Trophoblast cell (in vitro differentiated cells and primary cell): ENCODE measurements at regions not wholly inside any gene's neighbourhood (a gene's known extent, or its start where the extent isn't known, plus 50 kb on each side); places are given as distances from the start of the nearest gene placed in this dataset.

ENCODE experiments used
- DNase-seq, 2 donors: peaks; one replicate each; pipeline ENCODE4 v3.0.0-alpha.2; 2016
- H2AFZ ChIP-seq: 2 replicates; pipeline ENCODE4 v1.6.1; 2013; ENCODE audit warnings: low read length, moderate library complexity, mild to moderate bottlenecking; ENCODE audit not compliant: insufficient read depth, poor library complexity
- H2AK5ac ChIP-seq: 2 replicates; pipeline ENCODE4 v1.6.1; 2013; ENCODE audit warnings: mild to moderate bottlenecking, low read length
- H2BK120ac ChIP-seq: 2 replicates; pipeline ENCODE4 v1.6.1; 2013; ENCODE audit warnings: low read length, mild to moderate bottlenecking, moderate library complexity; ENCODE audit not compliant: insufficient read depth, poor library complexity
- H2BK12ac ChIP-seq: 2 replicates; pipeline ENCODE4 v1.6.1; 2013; ENCODE audit warnings: mild to moderate bottlenecking, low read length, moderate library complexity
- H2BK5ac ChIP-seq: 2 replicates; pipeline ENCODE4 v1.6.1; 2013; ENCODE audit warnings: low read length, low read depth, moderate library complexity, mild to moderate bottlenecking; ENCODE audit not compliant: poor library complexity
- H3K14ac ChIP-seq: 2 replicates; pipeline ENCODE4 v1.6.1; 2013; ENCODE audit warnings: mild to moderate bottlenecking, low read length
- H3K18ac ChIP-seq: 2 replicates; pipeline ENCODE4 v1.6.1; 2013; ENCODE audit warnings: mild to moderate bottlenecking, low read length
- H3K23ac ChIP-seq: 2 replicates; pipeline ENCODE4 v1.6.1; 2013; ENCODE audit warnings: low read length
- H3K27ac ChIP-seq: 2 replicates; pipeline ENCODE4 v1.5.1; 2013; ENCODE audit warnings: low read depth, mild to moderate bottlenecking, inconsistent platforms, low read length, moderate library complexity
- H3K27me3 ChIP-seq: 2 replicates; pipeline ENCODE4 v1.6.1; 2013; ENCODE audit warnings: inconsistent platforms, mild to moderate bottlenecking, low read length, moderate library complexity; ENCODE audit not compliant: insufficient read depth
- H3K36me3 ChIP-seq, 2 experiments: 1 replicate in 1 of 2; 2 replicates in 1 of 2; pipeline ENCODE4 v1.6.1; 2013; ENCODE audit warnings: low read length in 2 of 2, mild to moderate bottlenecking in 2 of 2, moderate library complexity in 1 of 2; ENCODE audit not compliant: insufficient read depth in 2 of 2, control insufficient read depth in 1 of 2
- H3K4ac ChIP-seq: 2 replicates; pipeline ENCODE4 v1.6.1; 2013; ENCODE audit warnings: low read depth, mild to moderate bottlenecking, low read length, moderate library complexity
- H3K4me1 ChIP-seq, 2 experiments: 1 replicate in 1 of 2; 2 replicates in 1 of 2; pipeline ENCODE4 v1.6.1; 2013; ENCODE audit warnings: low read length in 2 of 2, mild to moderate bottlenecking in 2 of 2, moderate library complexity in 1 of 2; ENCODE audit not compliant: insufficient read depth in 2 of 2, control insufficient read depth in 1 of 2
- H3K4me2 ChIP-seq: 2 replicates; pipeline ENCODE4 v1.6.1; 2013; ENCODE audit warnings: inconsistent platforms, mild to moderate bottlenecking, low read length, moderate library complexity
- H3K4me3 ChIP-seq: 2 replicates; pipeline ENCODE4 v1.5.1; 2013; ENCODE audit warnings: mild to moderate bottlenecking, low read depth, low read length, inconsistent platforms
- H3K79me1 ChIP-seq: one replicate; pipeline ENCODE4 v1.6.1; 2013; ENCODE audit warnings: low read length
- H3K79me2 ChIP-seq: 2 replicates; pipeline ENCODE4 v1.6.1; 2013; ENCODE audit warnings: low read length, mild to moderate bottlenecking; ENCODE audit not compliant: control insufficient read depth, insufficient read depth, poor library complexity
- H3K9ac ChIP-seq: 2 replicates; pipeline ENCODE4 v1.6.1; 2013; ENCODE audit warnings: mild to moderate bottlenecking, low read length
- H3K9me3 ChIP-seq: 2 replicates; pipeline ENCODE4 v1.6.1; 2013; ENCODE audit warnings: low read depth, mild to moderate bottlenecking, control low read depth, inconsistent platforms, low read length; ENCODE audit not compliant: insufficient read depth
- H4K12ac ChIP-seq: 2 replicates; pipeline ENCODE4 v1.6.1; 2013; ENCODE audit warnings: low read depth, mild to moderate bottlenecking, low read length, moderate library complexity
- H4K8ac ChIP-seq: 2 replicates; pipeline ENCODE4 v1.6.1; 2013; ENCODE audit warnings: low read depth, mild to moderate bottlenecking, low read length, moderate library complexity
- H4K91ac ChIP-seq: one replicate; pipeline ENCODE4 v1.6.1; 2013; ENCODE audit warnings: low read depth, mild to moderate bottlenecking, low read length, moderate library complexity
- WGBS: extraction: QIAGEN DNeasy Blood & Tissue Kit; methylation state at CpG from one replicate; pipeline ENCODE4 v1.1.7; 2013; ENCODE audit warnings: missing lambda C conversion rate; ENCODE audit not compliant: insufficient read length, insufficient coverage; ENCODE audit errors: extremely low coverage; 5-methylcytosine and 5-hydroxymethylcytosine counted together

- Histone ChIP-seq H2BK120ac (no peak overlapping the region), H3K9ac (no peak overlapping the region), H4K91ac (no peak overlapping the region), H3K79me1 (no peaks in the 10 kb centered on the region), H3K4me2 (no peak overlapping the region), H2AK5ac (no peak overlapping the region), H3K4me3 (no peak overlapping the region), H2AFZ (no peak overlapping the region), H3K36me3 (no peaks in the 10 kb centered on the region), H4K8ac (no peak overlapping the region), H3K14ac (no peak overlapping the region), H3K4me1 (no peaks in the 10 kb centered on the region), H3K9me3 (peaks cover 2% of the 10 kb centered on the region), H3K79me2 (no peaks in the 10 kb centered on the region), H3K27ac (no peak overlapping the region), H4K12ac (no peak overlapping the region), H3K23ac (no peak overlapping the region), H3K4ac (no peak overlapping the region), H3K27me3 (no peaks in the 10 kb centered on the region), H2BK5ac (no peak overlapping the region), H3K18ac (no peak overlapping the region), H2BK12ac (no peak overlapping the region)
- WGBS: no CpG with 5 or more reads among the region's 7 CpGs
- DNase-seq: no peak
Observed at GRCh38 chr6:159642995-159643394, 50.0 kb downstream of the SOD2 start.

- Histone ChIP-seq H4K12ac (no peak overlapping the region), H3K79me2 (no peaks in the 10 kb centered on the region), H2BK12ac (no peak overlapping the region), H3K27me3 (no peaks in the 10 kb centered on the region), H3K4me2 (no peak overlapping the region), H3K9ac (no peak overlapping the region), H3K36me3 (no peaks in the 10 kb centered on the region), H3K23ac (no peak overlapping the region), H2BK120ac (no peak overlapping the region), H3K4me3 (no peak overlapping the region), H3K14ac (no peak overlapping the region), H3K9me3 (peaks cover 2% of the 10 kb centered on the region), H3K79me1 (no peaks in the 10 kb centered on the region), H3K4me1 (no peaks in the 10 kb centered on the region), H3K18ac (no peak overlapping the region), H4K91ac (no peak overlapping the region), H2AK5ac (no peak overlapping the region), H3K27ac (no peak overlapping the region), H4K8ac (no peak overlapping the region), H2AFZ (no peak overlapping the region), H2BK5ac (no peak overlapping the region), H3K4ac (no peak overlapping the region)
- WGBS: no CpG with 5 or more reads among the region's 1 CpG
- DNase-seq: no peak
Observed at GRCh38 chr6:159642481-159642880, 50.6 kb downstream of the SOD2 start.

GRCh38 chr6:159640722-159641482 is 52.1 kb downstream of the SOD2 start:
- Histone ChIP-seq H4K91ac (no peak overlapping the region), H2BK120ac (no peak overlapping the region), H3K79me1 (no peaks in the 10 kb centered on the region), H4K12ac (no peak overlapping the region), H3K18ac (no peak overlapping the region), H3K9ac (no peak overlapping the region), H3K27me3 (no peaks in the 10 kb centered on the region), H3K9me3 (peaks cover 2% of the 10 kb centered on the region), H3K4me3 (no peak overlapping the region), H2AK5ac (no peak overlapping the region), H4K8ac (no peak overlapping the region), H3K4me2 (no peak overlapping the region), H2AFZ (no peak overlapping the region), H3K23ac (no peak overlapping the region), H3K27ac (no peak overlapping the region), H3K79me2 (no peaks in the 10 kb centered on the region), H2BK12ac (no peak overlapping the region), H3K14ac (no peak overlapping the region), H3K36me3 (no peaks in the 10 kb centered on the region), H3K4me1 (no peaks in the 10 kb centered on the region), H2BK5ac (no peak overlapping the region), H3K4ac (no peak overlapping the region)
- WGBS: no CpG with 5 or more reads among the region's 6 CpGs
- DNase-seq: no peak

- H3K14ac ChIP-seq: no peak overlapping the region
- no peak overlapping the region for H3K18ac ChIP-seq
- no peak overlapping the region for H3K4me2 ChIP-seq
- no peaks in the 10 kb centered on the region for H3K79me1 ChIP-seq
- H3K36me3 ChIP-seq: no peaks in the 10 kb centered on the region
- DNase-seq: no peak
- H2AFZ ChIP-seq: no peak overlapping the region
- no peaks in the 10 kb centered on the region for H3K27me3 ChIP-seq
- H4K12ac ChIP-seq: no peak overlapping the region
- H4K8ac ChIP-seq: no peak overlapping the region
- no peak overlapping the region for H3K27ac ChIP-seq
- no peak overlapping the region for H3K4me3 ChIP-seq
- WGBS: no CpG with 5 or more reads among the region's 2 CpGs
- no peak overlapping the region for H2AK5ac ChIP-seq
- peaks cover 2% of the 10 kb centered on the region for H3K9me3 ChIP-seq
- no peak overlapping the region for H2BK5ac ChIP-seq
- H3K23ac ChIP-seq: no peak overlapping the region
- no peak overlapping the region for H2BK12ac ChIP-seq
- no peak overlapping the region for H4K91ac ChIP-seq
- no peaks in the 10 kb centered on the region for H3K79me2 ChIP-seq
- H2BK120ac ChIP-seq: no peak overlapping the region
- no peak overlapping the region for H3K4ac ChIP-seq
- no peak overlapping the region for H3K9ac ChIP-seq
- H3K4me1 ChIP-seq: no peaks in the 10 kb centered on the region
Observed at GRCh38 chr6:159640322-159640721, 52.7 kb downstream of the SOD2 start.
